Prostate gland (tissue), 2 donors: ENCODE measurements at regions not wholly inside any gene's neighbourhood (a gene's known extent, or its start where the extent isn't known, plus 50 kb on each side); places are given as distances from the start of the nearest gene placed in this dataset.
"Not testable (repeated sequence)": the region's sequence is repeated elsewhere in the genome, so short reads cannot be mapped to it uniquely, and the experiment has no call there.

Experiments used
- DNase-seq: peaks from one replicate; pipeline ENCODE4 v3.0.0-alpha.2; 2019; ENCODE audit warnings: low spot score
- H3K27ac ChIP-seq, 2 donors: fragments of 200-600 bp; sonication (generic); 2 replicates each; pipeline ENCODE4 v1.5.1; 2017 to 2019
- H3K27me3 ChIP-seq: fragments of 200-600 bp; sonication (generic); replicated peaks from 2 replicates; pipeline ENCODE4 v1.5.1; 2019; ENCODE audit not compliant: insufficient read depth
- H3K36me3 ChIP-seq, 2 donors: fragments of 200-600 bp; sonication (generic); 1 replicate in 1 of 2; 2 replicates in 1 of 2; pipeline versions ENCODE4 v1.5.1 to v1.8.1; 2017 to 2019
- H3K4me1 ChIP-seq: fragments of 200-600 bp; sonication (generic); replicated peaks from 2 replicates; pipeline ENCODE4 v1.5.1; 2019
- H3K4me3 ChIP-seq, 2 donors: fragments of 200-600 bp; sonication (generic); 2 replicates each; pipeline ENCODE4 v1.5.1; 2017 to 2019
- H3K9me3 ChIP-seq: fragments of 200-600 bp; sonication (generic); 2 replicates; pipeline ENCODE4 v1.5.1; 2017
- CTCF ChIP-seq, 4 experiments: fragments of 200-600 bp in 2 of 4; fragments of 450-650 bp in 2 of 4; sonication (generic) in 2 of 4; IDR thresholded peaks; 1 replicate in 3 of 4; 2 replicates in 1 of 4; pipeline ENCODE4 v1.5.1; 2016 to 2019; ENCODE audit warnings: antibody characterized with exemption in 4 of 4, mild to moderate bottlenecking in 2 of 4, moderate library complexity in 2 of 4
- POLR2A ChIP-seq: fragments of 450-650 bp; IDR thresholded peaks from one replicate; pipeline ENCODE4 v1.6.1; 2016; ENCODE audit warnings: antibody characterized with exemption, mild to moderate bottlenecking
- POLR2AphosphoS5 ChIP-seq: sonication (generic); formaldehyde crosslinking; IDR thresholded peaks from one replicate; pipeline ENCODE4 v1.6.1; 2017; ENCODE audit warnings: antibody characterized with exemption
- WGBS: methylation state at CpG from one replicate; pipeline ENCODE4 v1.1.5; 2018; 5-methylcytosine and 5-hydroxymethylcytosine counted together
- intact Hi-C: fragments of 100-400 bp; cut with DNase I; formaldehyde crosslinking; loops from one replicate; pipeline ENCODE4 v1.14.2; 2022

GRCh38 chrX:140087875-140088274 lies 122.6 kb upstream of the CXorf66 start:
- intact Hi-C loops, result no loop called here
- Histone ChIP-seq H3K9me3 (no peaks in the 10 kb centered on the region), H3K27ac (no peak overlapping the region), H3K4me3 (no peak overlapping the region), H3K27me3 (no peaks in the 10 kb centered on the region), H3K36me3 (no peaks in the 10 kb centered on the region), H3K4me1 (no peaks in the 10 kb centered on the region)
- WGBS, result 36% methylated on average over 4 of the region's 4 CpGs
- no peak for DNase-seq
- TF ChIP-seq CTCF (IDR thresholded peaks at IDR 0.05), result no peak
- no peak for TF ChIP-seq POLR2AphosphoS5
- TF ChIP-seq POLR2A, result no peak

GRCh38 chrX:140086691-140087090 lies 121.4 kb upstream of the CXorf66 start:
- H3K27ac ChIP-seq, result no peak overlapping the region
- H3K9me3 ChIP-seq, result no peaks in the 10 kb centered on the region
- no peak overlapping the region for H3K4me3 ChIP-seq
- DNase-seq, result no peak
- H3K4me1 ChIP-seq, result no peaks in the 10 kb centered on the region
- intact Hi-C loops, result no loop called here
- no peaks in the 10 kb centered on the region for H3K27me3 ChIP-seq
- no peaks in the 10 kb centered on the region for H3K36me3 ChIP-seq
- TF ChIP-seq POLR2A, result no peak
- no peak for TF ChIP-seq POLR2AphosphoS5
- no peak for TF ChIP-seq CTCF (IDR thresholded peaks at IDR 0.05)

GRCh38 chrX:140074851-140075250 lies 109.5 kb upstream of the CXorf66 start:
- H3K36me3 ChIP-seq, intact Hi-C loops, H3K4me1 ChIP-seq, H3K4me3 ChIP-seq, H3K27ac ChIP-seq, DNase-seq, H3K27me3 ChIP-seq, H3K9me3 ChIP-seq: not testable (repeated sequence)
- WGBS, result no CpG with 5 or more reads among the region's 2 CpGs

GRCh38 chrX:140071037-140071436 lies 105.7 kb upstream of the CXorf66 start:
- Histone ChIP-seq H3K27ac (no peak overlapping the region), H3K27me3 (no peaks in the 10 kb centered on the region), H3K36me3 (no peaks in the 10 kb centered on the region), H3K9me3 (no peaks in the 10 kb centered on the region), H3K4me1 (no peaks in the 10 kb centered on the region), H3K4me3 (no peak overlapping the region)
- intact Hi-C loops, result no loop called here
- DNase-seq, result no peak
- TF ChIP-seq POLR2A (no peak), CTCF (IDR thresholded peaks at IDR 0.05) (no peak), POLR2AphosphoS5 (no peak)

GRCh38 chrX:140065961-140066662 lies 100.8 kb upstream of the CXorf66 start:
- DNase-seq, result no peak
- 93% methylated on average over 3 of the region's 3 CpGs for WGBS
- no peaks in the 10 kb centered on the region for H3K4me1 ChIP-seq
- no peaks in the 10 kb centered on the region for H3K27me3 ChIP-seq
- H3K9me3 ChIP-seq, result no peaks in the 10 kb centered on the region
- no peaks in the 10 kb centered on the region for H3K36me3 ChIP-seq
- TF ChIP-seq CTCF (IDR thresholded peaks at IDR 0.05) (no peak), POLR2AphosphoS5 (no peak), POLR2A (no peak)
- intact Hi-C loops, result no loop called here
- no peak overlapping the region for H3K27ac ChIP-seq
- H3K4me3 ChIP-seq, result no peak overlapping the region
